Peyer's patch (tissue), 4 donors: ENCODE measurements at regions not wholly inside any gene's neighbourhood (a gene's known extent, or its start where the extent isn't known, plus 50 kb on each side); places are given as distances from the start of the nearest gene placed in this dataset.

Experiments used
- DNase-seq, 3 donors: peaks; one replicate each; pipeline ENCODE4 v3.0.0-alpha.2; 2017 to 2019
- H3K27ac ChIP-seq, 4 donors: fragments of 200-600 bp; sonication (generic); one replicate each; pipeline ENCODE4 v1.5.1; 2016 to 2019
- H3K27me3 ChIP-seq, 2 donors: fragments of 200-600 bp; sonication (generic); one replicate each; pipeline ENCODE4 v1.5.1; 2019
- H3K36me3 ChIP-seq, 3 donors: fragments of 200-600 bp; sonication (generic); one replicate each; pipeline ENCODE4 v1.5.1; 2016 to 2019
- H3K4me1 ChIP-seq, 4 donors: fragments of 200-600 bp; sonication (generic); one replicate each; pipeline ENCODE4 v1.5.1; 2016 to 2019
- H3K4me3 ChIP-seq, 4 donors: fragments of 200-600 bp; sonication (generic); 1 replicate in 3 of 4; 2 replicates in 1 of 4; pipeline ENCODE4 v1.5.1; 2016 to 2019; ENCODE audit warnings: mild to moderate bottlenecking in 1 of 4
- H3K9me3 ChIP-seq, 4 donors: fragments of 200-600 bp; sonication (generic); one replicate each; pipeline ENCODE4 v1.5.1; 2016 to 2019; ENCODE audit warnings: mild to moderate bottlenecking in 1 of 4
- CTCF ChIP-seq, 6 experiments: fragments of 450-650 bp in 4 of 6; fragments of 200-600 bp in 2 of 6; sonication (generic) in 1 of 6; IDR thresholded peaks; one replicate each; pipeline ENCODE4 v1.5.1; 2017 to 2019; ENCODE audit warnings: antibody characterized with exemption in 6 of 6, mild to moderate bottlenecking in 3 of 6, moderate library complexity in 1 of 6
- POLR2A ChIP-seq, 2 donors: fragments of 450-650 bp; IDR thresholded peaks; one replicate each; pipeline ENCODE4 v1.5.1; 2017; ENCODE audit warnings: antibody characterized with exemption in 2 of 2, mild to moderate bottlenecking in 2 of 2, moderate library complexity in 2 of 2

- Histone ChIP-seq H3K4me3 (no peak overlapping the region), H3K36me3 (no peaks in the 10 kb centered on the region), H3K9me3 (no peaks in the 10 kb centered on the region), H3K27me3 (no peaks in the 10 kb centered on the region), H3K4me1 (peaks cover 0 to 11% (median 3%) of the 10 kb centered on the region in 4 donors), H3K27ac (no peak overlapping the region)
- no peak for DNase-seq
- no peak for TF ChIP-seq POLR2A (IDR thresholded peaks at IDR 0.05)
- no peak for TF ChIP-seq CTCF (IDR thresholded peaks at IDR 0.05)
Observed at GRCh38 chr2:16609786-16610185, 55.8 kb downstream of the CYRIA start.

GRCh38 chr2:16608661-16609643 is 56.7 kb downstream of the CYRIA start:
- TF ChIP-seq POLR2A (IDR thresholded peaks at IDR 0.05) = no peak
- TF ChIP-seq CTCF (IDR thresholded peaks at IDR 0.05) = peak; percentile 78 to 93 (median 85)
- peaks cover 0 to 6% (median 3%) of the 10 kb centered on the region in 4 donors for H3K4me1 ChIP-seq
- DNase-seq = peak; percentile 81 to 93 (median 85)
- H3K36me3 ChIP-seq = no peaks in the 10 kb centered on the region
- peak overlapping the region; percentile 20 to 50 (median 38) for H3K4me3 ChIP-seq
- H3K27me3 ChIP-seq = no peaks in the 10 kb centered on the region
- peak overlapping the region in 1 of 4 donors; percentile 22 for H3K27ac ChIP-seq
- no peaks in the 10 kb centered on the region for H3K9me3 ChIP-seq

GRCh38 chr2:16607301-16607700 is 58.3 kb downstream of the CYRIA start:
- H3K36me3 ChIP-seq = no peaks in the 10 kb centered on the region
- H3K4me3 ChIP-seq = no peak overlapping the region
- DNase-seq = no peak
- H3K27ac ChIP-seq = no peak overlapping the region
- TF ChIP-seq CTCF (IDR thresholded peaks at IDR 0.05) (no peak), POLR2A (IDR thresholded peaks at IDR 0.05) (no peak)
- no peaks in the 10 kb centered on the region for H3K27me3 ChIP-seq
- H3K9me3 ChIP-seq = no peaks in the 10 kb centered on the region
- peaks cover 0 to 6% (median 2%) of the 10 kb centered on the region in 4 donors for H3K4me1 ChIP-seq

- H3K4me1 ChIP-seq = peaks cover 0 to 6% (median 2%) of the 10 kb centered on the region in 4 donors
Observed at GRCh38 chr2:16604236-16604635, 61.4 kb downstream of the CYRIA start.

GRCh38 chr2:16591370-16591933 is 74.2 kb downstream of the CYRIA start:
- no peak for TF ChIP-seq POLR2A (IDR thresholded peaks at IDR 0.05)
- no peak for TF ChIP-seq CTCF (IDR thresholded peaks at IDR 0.05)
- H3K27me3 ChIP-seq = no peaks in the 10 kb centered on the region
- no peak for DNase-seq
- H3K9me3 ChIP-seq = no peaks in the 10 kb centered on the region
- H3K27ac ChIP-seq = no peak overlapping the region
- H3K4me1 ChIP-seq = no peaks in the 10 kb centered on the region
- no peak overlapping the region for H3K4me3 ChIP-seq
- H3K36me3 ChIP-seq = no peaks in the 10 kb centered on the region

More at GRCh38 chr2:16604236-16604635, 61.4 kb downstream of the CYRIA start:
- Histone ChIP-seq H3K27ac (no peak overlapping the region), H3K27me3 (no peaks in the 10 kb centered on the region), H3K36me3 (no peaks in the 10 kb centered on the region), H3K4me3 (no peak overlapping the region), H3K9me3 (no peaks in the 10 kb centered on the region)
- TF ChIP-seq CTCF (IDR thresholded peaks at IDR 0.05) (no peak), POLR2A (IDR thresholded peaks at IDR 0.05) (no peak)
- no peak for DNase-seq
